ENCODE measurements at regions not wholly inside any gene's neighbourhood (a gene's known extent, or its start where the extent isn't known, plus 50 kb on each side); places are given as distances from the start of the nearest gene placed in this dataset.

GRCh38 chrX:39731330-39731667 lies 366.5 kb downstream of the BCOR start:
- Histone ChIP-seq H3K4me2 (ENCODE audit: low read length) (peak overlapping the region; percentile 37; the same call in 1 of the 2 replicates), H3K36me3 (ENCODE audit: insufficient read depth, low read length) (no peaks in the 10 kb centered on the region; the same call in 1 of the 2 replicates), H3K4me3 (ENCODE audit: low read depth, low read length, poor library complexity, severe bottlenecking) (no peak overlapping the region), H3K9me2 (ENCODE audit: low read depth, low read length) (no peaks in the 10 kb centered on the region), H3K4me1 (ENCODE audit: insufficient read depth, low read length, severe bottlenecking) (peaks cover 50% of the 10 kb centered on the region), H3F3A (ENCODE audit: insufficient read depth, low read length) (no peaks in the 10 kb centered on the region), H2AFZ (ENCODE audit: low read length) (no peak overlapping the region), H3K79me2 (ENCODE audit: insufficient read depth, low read length) (no peaks in the 10 kb centered on the region), H3K27me3 (ENCODE audit: insufficient read depth, low read length) (no peaks in the 10 kb centered on the region), H3K9ac (ENCODE audit: low read length) (peak overlapping the region; percentile 56; the same call in 1 of the 2 replicates), H3K27ac (ENCODE audit: low read depth, low read length, poor library complexity, severe bottlenecking) (peak overlapping the region; percentile 61), H3K9me3 (ENCODE audit: low read length) (no peaks in the 10 kb centered on the region), H4K20me1 (ENCODE audit: insufficient read depth, low read length) (no peaks in the 10 kb centered on the region)
- no peak for TF ChIP-seq EZH2 (IDR thresholded peaks at IDR 0.05; ENCODE audit: borderline replicate concordance, low read length)
- no peak for TF ChIP-seq CTCF (IDR thresholded peaks at IDR 0.05; ENCODE audit: low read length)

DNA sequence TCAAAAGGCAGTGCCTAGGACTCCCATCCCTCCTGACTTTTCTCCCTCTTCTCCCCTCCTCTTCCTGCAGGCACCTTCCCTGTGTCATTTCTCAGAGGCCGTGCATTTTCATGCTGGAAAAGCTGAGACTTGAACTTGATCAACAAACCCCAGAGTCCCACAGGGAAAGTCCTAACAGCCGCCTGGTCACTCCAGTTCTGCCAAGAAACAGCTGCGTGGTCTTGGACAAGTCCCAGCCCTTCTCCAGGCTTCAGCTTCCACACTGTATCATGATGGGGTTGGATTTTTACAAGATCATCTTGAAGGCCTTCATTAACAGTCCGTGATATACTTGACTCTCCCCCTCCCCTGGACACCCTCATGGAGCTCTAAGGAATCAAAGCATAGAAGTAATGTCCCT lies 366.0 kb downstream of the BCOR start:
- H3K9ac ChIP-seq (ENCODE audit: low read length): no peak overlapping the region; the same call in 1 of the 2 replicates
- no peaks in the 10 kb centered on the region for H4K20me1 ChIP-seq (ENCODE audit: insufficient read depth, low read length)
- peak overlapping the region; percentile 61 for H3K27ac ChIP-seq (ENCODE audit: low read depth, low read length, poor library complexity, severe bottlenecking)
- H2AFZ ChIP-seq (ENCODE audit: low read length): no peak overlapping the region
- no peaks in the 10 kb centered on the region for H3K9me2 ChIP-seq (ENCODE audit: low read depth, low read length)
- no peak overlapping the region for H3K4me3 ChIP-seq (ENCODE audit: low read depth, low read length, poor library complexity, severe bottlenecking)
- no peak for TF ChIP-seq EZH2 (IDR thresholded peaks at IDR 0.05; ENCODE audit: borderline replicate concordance, low read length)
- TF ChIP-seq CTCF (IDR thresholded peaks at IDR 0.05; ENCODE audit: low read length): no peak
- H3K79me2 ChIP-seq (ENCODE audit: insufficient read depth, low read length): no peaks in the 10 kb centered on the region
- no peaks in the 10 kb centered on the region for H3K27me3 ChIP-seq (ENCODE audit: insufficient read depth, low read length)
- H3K36me3 ChIP-seq (ENCODE audit: insufficient read depth, low read length): no peaks in the 10 kb centered on the region; the same call in 1 of the 2 replicates
- no peak overlapping the region for H3K4me2 ChIP-seq (ENCODE audit: low read length)
- no peaks in the 10 kb centered on the region for H3F3A ChIP-seq (ENCODE audit: insufficient read depth, low read length)
- H3K9me3 ChIP-seq (ENCODE audit: low read length): no peaks in the 10 kb centered on the region
- peaks cover 53% of the 10 kb centered on the region for H3K4me1 ChIP-seq (ENCODE audit: insufficient read depth, low read length, severe bottlenecking)

GRCh38 chrX:39733745-39734144 lies 364.0 kb downstream of the BCOR start:
- Histone ChIP-seq H3K27ac (ENCODE audit: low read depth, low read length, poor library complexity, severe bottlenecking) (no peak overlapping the region), H2AFZ (ENCODE audit: low read length) (no peak overlapping the region), H3K9me2 (ENCODE audit: low read depth, low read length) (no peaks in the 10 kb centered on the region), H3K27me3 (ENCODE audit: insufficient read depth, low read length) (no peaks in the 10 kb centered on the region), H3K4me1 (ENCODE audit: insufficient read depth, low read length, severe bottlenecking) (peaks cover 53% of the 10 kb centered on the region), H4K20me1 (ENCODE audit: insufficient read depth, low read length) (no peaks in the 10 kb centered on the region), H3K36me3 (ENCODE audit: insufficient read depth, low read length) (no peaks in the 10 kb centered on the region; the same call in 1 of the 2 replicates), H3F3A (ENCODE audit: insufficient read depth, low read length) (no peaks in the 10 kb centered on the region), H3K79me2 (ENCODE audit: insufficient read depth, low read length) (no peaks in the 10 kb centered on the region), H3K4me2 (ENCODE audit: low read length) (no peak overlapping the region), H3K9me3 (ENCODE audit: low read length) (no peaks in the 10 kb centered on the region), H3K9ac (ENCODE audit: low read length) (no peak overlapping the region), H3K4me3 (ENCODE audit: low read depth, low read length, poor library complexity, severe bottlenecking) (no peak overlapping the region)
- TF ChIP-seq EZH2 (IDR thresholded peaks at IDR 0.05; ENCODE audit: borderline replicate concordance, low read length) (no peak), CTCF (IDR thresholded peaks at IDR 0.05; ENCODE audit: low read length) (no peak)
